AG04450 (cell line): ENCODE measurements at regions not wholly inside any gene's neighbourhood (a gene's known extent, or its start where the extent isn't known, plus 50 kb on each side); places are given as distances from the start of the nearest gene placed in this dataset.

ENCODE experiments used
- CTCF ChIA-PET: fragments of 300-600, 350-600 bp; formaldehyde crosslinking; extraction: SDS; loops from one replicate; lab custom pipeline; 2022; ENCODE audit warnings: antibody characterized with exemption, inconsistent platforms; lab: Charles Lee
- POLR2A ChIA-PET: fragments of 350-600 bp; formaldehyde crosslinking; extraction: SDS; loops from one replicate; lab custom pipeline; 2021; ENCODE audit warnings: antibody characterized with exemption, inconsistent platforms; lab: Yijun Ruan, JAX
- DNase-seq: peaks from one replicate; pipeline ENCODE4 v3.0.0-alpha.2; 2011; ENCODE audit warnings: low read depth, low spot score
- H3K27ac ChIP-seq: one replicate; pipeline ENCODE4 v1.5.1; 2012; ENCODE audit warnings: low read depth, low read length, control low read depth
- H3K27me3 ChIP-seq: one replicate; pipeline ENCODE4 v1.6.0; 2012; ENCODE audit warnings: low read length; ENCODE audit not compliant: control insufficient read depth, insufficient read depth
- H3K4me3 ChIP-seq: 2 replicates; pipeline ENCODE4 v1.5.1; 2011; ENCODE audit warnings: mild to moderate bottlenecking, low read depth, low read length, control low read depth
- H3K9me3 ChIP-seq: 2 replicates; pipeline ENCODE4 v1.5.1; 2012; ENCODE audit warnings: low read length; ENCODE audit not compliant: control insufficient read depth, insufficient read depth
- CTCF ChIP-seq: IDR thresholded peaks from 2 replicates; pipeline ENCODE4 v1.5.1; 2011; ENCODE audit warnings: low read depth, low read length, control low read depth, inconsistent platforms

GRCh38 chr16:65770752-65771151, 595.7 kb upstream of the CDH5 start:
- ChIA-PET POLR2A (no interaction called here), CTCF (interaction anchor here (0.6 kb wide), 1 partner anchor 10 kb away, joined by 4 read pairs; no protein-coding TSS in a partner anchor)

GRCh38 chr16:65769776-65770438, 596.6 kb upstream of the CDH5 start:
- ChIA-PET CTCF (no interaction called here), POLR2A (no interaction called here)
- H3K27me3 ChIP-seq: no peaks in the 10 kb centered on the region
- H3K27ac ChIP-seq: no peak overlapping the region
- no peak overlapping the region for H3K4me3 ChIP-seq
- peaks cover 3% of the 10 kb centered on the region; the same call in 1 of the 2 replicates for H3K9me3 ChIP-seq
- TF ChIP-seq CTCF: no peak
- no peak for DNase-seq

More at GRCh38 chr16:65770752-65771151, 595.7 kb upstream of the CDH5 start:
- DNase-seq: no peak
- H3K27ac ChIP-seq: no peak overlapping the region
- H3K27me3 ChIP-seq: no peaks in the 10 kb centered on the region
- TF ChIP-seq CTCF: no peak
- peaks cover 3% of the 10 kb centered on the region; the same call in 1 of the 2 replicates for H3K9me3 ChIP-seq
- H3K4me3 ChIP-seq: no peak overlapping the region

- TF ChIP-seq CTCF: no peak
- no peak overlapping the region for H3K4me3 ChIP-seq
- peaks cover 3% of the 10 kb centered on the region; the same call in 1 of the 2 replicates for H3K9me3 ChIP-seq
- ChIA-PET CTCF (no interaction called here), POLR2A (no interaction called here)
- no peak overlapping the region for H3K27ac ChIP-seq
- DNase-seq: no peak
- no peaks in the 10 kb centered on the region for H3K27me3 ChIP-seq
Observed at GRCh38 chr16:65769055-65769465, 597.4 kb upstream of the CDH5 start.

- no peaks in the 10 kb centered on the region for H3K27me3 ChIP-seq
- peaks cover 3% of the 10 kb centered on the region; the same call in 1 of the 2 replicates for H3K9me3 ChIP-seq
- ChIA-PET CTCF (no interaction called here), POLR2A (no interaction called here)
- DNase-seq: no peak
- no peak overlapping the region for H3K27ac ChIP-seq
- TF ChIP-seq CTCF: no peak
- H3K4me3 ChIP-seq: no peak overlapping the region
Observed at GRCh38 chr16:65767125-65767524, 599.4 kb upstream of the CDH5 start.

GRCh38 chr16:65763640-65764305, 602.7 kb upstream of the CDH5 start:
- POLR2A ChIA-PET: no interaction called here
- CTCF ChIA-PET: no interaction called here
- H3K4me3 ChIP-seq: no peak overlapping the region
- H3K9me3 ChIP-seq: no peaks in the 10 kb centered on the region
- no peak for DNase-seq
- H3K27ac ChIP-seq: no peak overlapping the region
- peaks cover 3% of the 10 kb centered on the region for H3K27me3 ChIP-seq
- no peak for TF ChIP-seq CTCF
